GM23338 (cell line): ENCODE measurements at regions not wholly inside any gene's neighbourhood (a gene's known extent, or its start where the extent isn't known, plus 50 kb on each side); places are given as distances from the start of the nearest gene placed in this dataset.

Experiments used
- CREB1 ChIP-seq: fragments of 250-450 bp; sonication (Bioruptor Pico); IDR thresholded peaks from 2 replicates; pipeline ENCODE4 v1.5.0; 2020; ENCODE audit warnings: low read depth, mild to moderate bottlenecking, moderate library complexity
- CTCF ChIP-seq, 2 experiments: fragments of 200-600 bp in 1 of 2; sonication (generic) in 1 of 2; conservative IDR thresholded peaks; 2 replicates each; pipeline versions ENCODE4 v1.5.1 to v1.6.1; 2016 to 2017; ENCODE audit warnings: antibody characterized with exemption in 2 of 2, low read depth in 2 of 2, mild to moderate bottlenecking in 2 of 2, moderate library complexity in 1 of 2
- ETS1 ChIP-seq: IDR thresholded peaks from 2 replicates; pipeline ENCODE4 v1.6.1; 2016; ENCODE audit warnings: antibody characterized with exemption
- EZH2 ChIP-seq: fragments of 200-600 bp; sonication (generic); IDR thresholded peaks from one replicate; pipeline ENCODE4 v1.8.0; 2017; ENCODE audit warnings: antibody characterized with exemption, mild to moderate bottlenecking, low read depth; ENCODE audit not compliant: unreplicated experiment
- EZH2phosphoT487 ChIP-seq: fragments of 200-600 bp; sonication (generic); IDR thresholded peaks from one replicate; pipeline ENCODE4 v1.8.1; 2018; ENCODE audit warnings: antibody characterized with exemption; ENCODE audit not compliant: unreplicated experiment
- JUNB ChIP-seq: IDR thresholded peaks from one replicate; pipeline ENCODE4 v1.6.1; 2016; ENCODE audit warnings: antibody characterized with exemption; ENCODE audit not compliant: unreplicated experiment
- NANOG ChIP-seq: IDR thresholded peaks from 2 replicates; pipeline ENCODE4 v1.6.1; 2016; ENCODE audit warnings: antibody characterized with exemption, borderline replicate concordance
- POLR2AphosphoS5 ChIP-seq: IDR thresholded peaks from 2 replicates; pipeline ENCODE4 v1.6.1; 2016; ENCODE audit warnings: antibody characterized with exemption, low read depth
- REST ChIP-seq: IDR thresholded peaks from one replicate; pipeline ENCODE4 v1.6.1; 2018; ENCODE audit warnings: antibody characterized with exemption; ENCODE audit not compliant: unreplicated experiment
- STAT1 ChIP-seq: IDR thresholded peaks from one replicate; pipeline ENCODE4 v1.6.1; 2016; ENCODE audit warnings: antibody characterized with exemption; ENCODE audit not compliant: unreplicated experiment
- ZNF114 ChIP-seq: fragments of 250-450 bp; sonication (Bioruptor Pico); IDR thresholded peaks from 2 replicates; pipeline ENCODE4 v1.5.0; 2020; ENCODE audit warnings: mild to moderate bottlenecking, moderate library complexity
- ZNF331 ChIP-seq: fragments of 250-450 bp; sonication (Bioruptor Pico); IDR thresholded peaks from 2 replicates; pipeline ENCODE4 v1.5.0; 2020; ENCODE audit warnings: low read depth, mild to moderate bottlenecking, moderate library complexity
- ZNF462 ChIP-seq: fragments of 250-450 bp; sonication (Bioruptor Pico); IDR thresholded peaks from 2 replicates; pipeline ENCODE4 v1.5.0; 2020; ENCODE audit warnings: mild to moderate bottlenecking, moderate library complexity

- TF ChIP-seq CTCF (conservative IDR thresholded peaks at IDR 0.05; ENCODE audit: low read depth in 2 of 2), result no peak
- TF ChIP-seq POLR2AphosphoS5, result no peak
- no peak for TF ChIP-seq JUNB
- no peak for TF ChIP-seq EZH2
- no peak for TF ChIP-seq STAT1
- no peak for TF ChIP-seq ZNF331 (CRISPR knock-in tag)
- no peak for TF ChIP-seq REST
- TF ChIP-seq CREB1 (CRISPR knock-in tag), result no peak
- TF ChIP-seq NANOG, result no peak
- TF ChIP-seq EZH2phosphoT487, result no peak
- no peak for TF ChIP-seq ETS1
- TF ChIP-seq ZNF114, result no peak
- TF ChIP-seq ZNF462, result no peak
Measured at GRCh38 chr6:21312118-21312517, 281.4 kb upstream of the SOX4 start.
